HG02798 (cell line): ENCODE measurements at regions not wholly inside any gene's neighbourhood (a gene's known extent, or its start where the extent isn't known, plus 50 kb on each side); places are given as distances from the start of the nearest gene placed in this dataset.

Source experiments
- ATAC-seq: cut with Tn5 transposase; IDR thresholded peaks from one replicate; pipeline ENCODE4 v1.9.1; 2021; ENCODE audit warnings: mild to moderate bottlenecking; ENCODE audit not compliant: unreplicated experiment, poor library complexity

DNA sequence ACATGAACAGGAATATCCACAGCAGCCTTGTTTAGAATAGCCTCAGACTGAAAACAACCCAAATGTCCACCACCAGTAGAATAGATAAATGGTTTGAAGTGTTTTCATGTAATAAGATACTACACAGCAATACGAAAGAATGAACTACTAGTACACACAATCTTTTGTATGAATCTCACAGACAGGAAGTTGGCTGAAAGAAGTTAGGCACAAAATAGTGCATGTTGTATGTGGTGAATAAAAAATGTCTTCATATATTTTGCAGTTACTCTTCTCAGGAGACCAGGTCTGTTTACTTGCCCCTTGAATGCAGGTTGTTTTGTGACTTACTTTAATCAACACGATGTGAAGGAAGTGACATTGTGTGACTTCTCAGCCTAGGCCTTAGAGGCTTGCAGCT is 75.9 kb upstream of the LEF1 start:
- no peak for ATAC-seq

DNA sequence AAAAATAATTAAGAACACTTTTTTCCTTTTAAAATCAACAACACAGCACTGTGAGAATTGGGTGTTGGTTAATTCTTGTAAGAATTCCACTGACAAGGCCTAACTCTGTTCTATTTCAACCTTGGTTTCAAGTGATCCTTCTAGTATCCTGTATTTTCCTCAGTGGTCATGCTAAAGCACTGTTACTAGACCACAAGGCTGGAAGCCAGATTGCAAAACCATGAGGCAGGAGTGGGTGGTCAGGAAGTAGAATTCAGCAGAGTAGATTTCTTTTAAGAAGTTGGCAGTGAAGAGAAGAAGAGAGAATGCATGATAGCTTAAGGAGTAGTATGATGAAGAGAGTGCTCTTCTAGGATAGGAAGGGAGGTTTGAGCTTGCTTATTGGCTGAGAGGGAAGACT is 71.6 kb upstream of the LEF1 start:
- no peak for ATAC-seq

DNA sequence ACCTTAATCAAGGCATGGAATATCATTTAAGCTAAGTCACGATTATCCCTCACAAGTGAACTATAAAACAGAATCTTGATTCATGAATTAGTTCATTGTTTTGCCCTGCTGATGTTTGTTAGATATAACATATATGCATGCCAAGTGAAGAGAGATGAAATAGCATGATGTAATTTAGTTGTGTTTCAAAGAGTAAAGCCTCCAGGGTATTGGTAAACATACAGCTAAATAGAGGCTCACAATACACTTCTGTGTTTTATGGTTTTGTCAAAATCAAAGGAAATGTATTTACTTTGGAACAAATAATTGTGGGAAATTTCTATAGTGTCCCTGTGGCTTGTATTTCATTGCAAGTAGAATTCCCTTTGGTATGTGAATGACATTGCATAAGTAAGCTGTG is 69.0 kb upstream of the LEF1 start:
- ATAC-seq: no peak

DNA sequence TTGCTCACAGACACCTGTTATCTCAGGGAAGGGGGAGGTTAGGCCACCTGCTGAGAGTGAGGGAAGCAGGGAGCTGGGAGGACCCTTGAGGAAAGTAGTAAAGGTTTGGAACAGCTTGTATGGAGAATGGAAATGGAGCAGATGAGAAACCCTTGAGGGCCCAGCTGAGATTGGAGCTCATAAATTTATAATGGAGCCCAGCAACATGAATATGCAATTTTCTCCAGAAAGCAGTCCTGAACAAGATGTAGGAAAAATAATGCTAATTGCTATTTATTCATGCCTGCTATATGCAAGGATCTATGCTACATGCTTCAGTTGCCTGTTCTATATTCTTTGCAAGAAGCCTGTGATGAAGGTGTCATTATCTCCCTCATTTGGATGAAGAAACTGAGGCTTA is 67.5 kb upstream of the LEF1 start:
- no peak for ATAC-seq

DNA sequence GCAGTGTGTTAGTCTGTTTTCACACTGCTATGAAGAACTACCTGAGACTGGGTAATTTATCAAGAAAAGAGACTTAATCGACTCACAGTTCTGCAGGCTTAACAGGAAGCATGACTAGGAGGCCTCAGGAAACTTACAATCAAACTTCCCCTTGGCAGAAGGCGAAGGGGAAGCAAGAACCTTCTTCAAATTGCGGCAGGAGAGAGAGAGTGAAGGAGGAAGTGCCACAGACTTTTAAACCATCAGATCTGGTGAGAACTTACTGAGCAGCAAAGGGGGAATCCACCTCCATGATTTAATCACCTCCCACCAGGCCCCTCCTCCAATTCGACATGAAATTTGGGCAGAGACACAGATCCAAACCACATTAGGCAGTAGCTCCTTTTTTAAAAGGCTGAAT is 59.2 kb upstream of the LEF1 start:
- no peak for ATAC-seq

DNA sequence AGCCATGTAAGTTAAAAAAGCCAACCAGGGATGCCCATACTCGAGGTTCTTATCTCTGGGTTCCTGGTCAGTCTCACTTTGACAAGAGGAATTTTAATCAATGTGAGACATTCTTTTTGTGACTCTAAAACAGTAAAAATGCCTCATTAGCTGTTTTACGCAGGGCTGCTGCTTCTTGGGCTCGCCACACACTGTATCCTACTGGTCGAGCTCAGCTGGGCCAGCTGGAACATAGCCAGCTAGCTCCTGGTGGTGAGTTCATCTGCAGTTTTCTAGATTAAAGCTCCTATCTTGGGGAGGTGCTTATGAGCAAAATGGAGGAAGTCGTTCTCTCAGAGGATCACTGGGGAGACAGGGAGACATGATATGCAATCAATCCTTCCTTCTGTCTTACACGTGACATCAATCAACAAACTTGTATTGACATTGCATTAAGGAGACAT is 55.9 kb upstream of the LEF1 start:
- no peak for ATAC-seq

DNA sequence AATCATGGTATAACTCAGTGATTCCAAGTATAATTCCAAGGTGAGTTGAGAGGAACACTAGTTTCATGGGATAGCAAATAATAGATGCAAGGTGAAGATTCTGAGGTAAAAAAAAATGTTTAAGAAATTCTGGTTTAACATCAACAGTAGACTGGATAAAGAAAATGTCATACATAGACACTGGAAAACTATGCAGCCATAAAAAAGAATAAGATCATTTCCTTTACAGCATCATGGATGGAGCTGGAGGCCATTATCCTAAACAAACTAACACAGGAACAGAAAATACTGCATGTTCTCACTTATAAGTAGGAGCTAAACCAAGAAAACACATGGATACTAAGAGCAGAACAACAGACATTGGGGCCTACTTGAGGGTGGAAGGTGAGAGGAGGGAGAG is 54.6 kb upstream of the LEF1 start:
- no peak for ATAC-seq

DNA sequence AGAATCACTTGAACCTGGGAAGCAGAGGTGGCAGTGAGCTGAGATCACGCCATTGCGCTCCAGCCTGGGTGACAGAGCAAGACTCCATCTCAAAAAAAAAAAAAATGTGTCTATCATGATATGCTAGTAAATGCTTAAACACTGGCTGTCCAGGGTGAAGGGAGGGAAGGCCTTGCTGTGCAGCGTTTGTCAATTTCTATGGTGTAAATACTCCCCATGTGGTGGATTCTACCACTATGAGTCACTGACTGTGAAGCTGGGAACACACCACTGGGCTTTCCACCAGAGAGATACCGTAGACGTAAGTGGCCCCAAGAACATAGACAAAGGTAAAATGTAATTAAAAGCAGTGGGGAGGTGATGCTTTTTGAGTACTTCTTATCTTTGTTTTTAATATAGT is 51.3 kb upstream of the LEF1 start:
- no peak for ATAC-seq
